ENCODE measurements at regions not wholly inside any gene's neighbourhood (a gene's known extent, or its start where the extent isn't known, plus 50 kb on each side); places are given as distances from the start of the nearest gene placed in this dataset.

DNA sequence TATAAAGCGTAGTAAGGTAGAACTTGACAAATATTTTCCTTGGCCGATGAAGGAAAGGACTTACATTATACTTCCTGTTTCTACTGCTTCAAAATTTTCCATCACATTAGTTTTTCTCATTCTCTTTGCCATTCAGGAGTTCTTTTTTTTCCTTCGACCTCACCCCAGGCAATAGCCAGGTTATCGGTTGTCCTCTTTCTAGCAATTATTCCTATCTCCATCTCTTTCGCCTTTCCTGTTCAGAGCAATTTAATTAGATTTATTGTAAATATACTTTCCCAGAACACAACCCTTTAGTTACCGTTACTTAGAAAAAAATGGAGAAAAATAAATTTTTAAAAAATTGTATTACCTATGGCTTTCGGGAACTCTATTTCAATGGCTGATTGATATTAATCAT is 205.2 kb downstream of the KCNJ2 start:
- Mint-ChIP-seq H3K4me3 (no peak overlapping the region), H3K9me3 (peaks cover 3% of the 10 kb centered on the region), H3K4me1 (peaks cover 10% of the 10 kb centered on the region), H3K27me3 (ENCODE audit: low read depth) (no peaks in the 10 kb centered on the region), H3K27ac (no peak overlapping the region), H3K36me3 (no peaks in the 10 kb centered on the region)
- no peak for DNase-seq (ENCODE audit: low spot score in 2 of 2, unreplicated experiment in 2 of 2)
- TF ChIP-seq, protein P1, sequence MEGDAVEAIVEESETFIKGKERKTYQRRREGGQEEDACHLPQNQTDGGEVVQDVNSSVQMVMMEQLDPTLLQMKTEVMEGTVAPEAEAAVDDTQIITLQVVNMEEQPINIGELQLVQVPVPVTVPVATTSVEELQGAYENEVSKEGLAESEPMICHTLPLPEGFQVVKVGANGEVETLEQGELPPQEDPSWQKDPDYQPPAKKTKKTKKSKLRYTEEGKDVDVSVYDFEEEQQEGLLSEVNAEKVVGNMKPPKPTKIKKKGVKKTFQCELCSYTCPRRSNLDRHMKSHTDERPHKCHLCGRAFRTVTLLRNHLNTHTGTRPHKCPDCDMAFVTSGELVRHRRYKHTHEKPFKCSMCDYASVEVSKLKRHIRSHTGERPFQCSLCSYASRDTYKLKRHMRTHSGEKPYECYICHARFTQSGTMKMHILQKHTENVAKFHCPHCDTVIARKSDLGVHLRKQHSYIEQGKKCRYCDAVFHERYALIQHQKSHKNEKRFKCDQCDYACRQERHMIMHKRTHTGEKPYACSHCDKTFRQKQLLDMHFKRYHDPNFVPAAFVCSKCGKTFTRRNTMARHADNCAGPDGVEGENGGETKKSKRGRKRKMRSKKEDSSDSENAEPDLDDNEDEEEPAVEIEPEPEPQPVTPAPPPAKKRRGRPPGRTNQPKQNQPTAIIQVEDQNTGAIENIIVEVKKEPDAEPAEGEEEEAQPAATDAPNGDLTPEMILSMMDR (IDR thresholded peaks at IDR 0.05; ENCODE audit: unreplicated experiment): no peak

DNA sequence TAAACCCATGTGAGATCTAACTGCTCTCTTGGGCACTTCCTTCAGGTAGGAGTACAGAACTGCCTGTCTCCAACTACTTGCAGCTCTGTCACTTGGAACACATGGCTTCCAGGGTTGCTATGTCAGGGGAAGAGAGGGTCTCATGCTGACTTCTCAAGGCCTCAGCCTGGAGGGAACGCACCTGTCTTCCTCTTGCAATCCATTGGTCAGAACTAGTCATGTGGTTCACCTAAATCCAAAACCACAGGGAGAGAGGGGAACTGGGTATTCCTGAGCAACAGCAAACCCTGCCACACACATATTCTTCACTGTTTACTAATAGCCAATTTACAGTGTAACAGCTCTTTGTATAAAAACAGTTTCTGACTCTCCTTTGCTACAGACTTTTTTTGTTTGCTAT is 206.1 kb downstream of the KCNJ2 start:
- TF ChIP-seq, protein P1 (IDR thresholded peaks at IDR 0.05; ENCODE audit: unreplicated experiment): no peak
- Mint-ChIP-seq H3K9me3 (peaks cover 3% of the 10 kb centered on the region), H3K36me3 (no peaks in the 10 kb centered on the region)

DNA sequence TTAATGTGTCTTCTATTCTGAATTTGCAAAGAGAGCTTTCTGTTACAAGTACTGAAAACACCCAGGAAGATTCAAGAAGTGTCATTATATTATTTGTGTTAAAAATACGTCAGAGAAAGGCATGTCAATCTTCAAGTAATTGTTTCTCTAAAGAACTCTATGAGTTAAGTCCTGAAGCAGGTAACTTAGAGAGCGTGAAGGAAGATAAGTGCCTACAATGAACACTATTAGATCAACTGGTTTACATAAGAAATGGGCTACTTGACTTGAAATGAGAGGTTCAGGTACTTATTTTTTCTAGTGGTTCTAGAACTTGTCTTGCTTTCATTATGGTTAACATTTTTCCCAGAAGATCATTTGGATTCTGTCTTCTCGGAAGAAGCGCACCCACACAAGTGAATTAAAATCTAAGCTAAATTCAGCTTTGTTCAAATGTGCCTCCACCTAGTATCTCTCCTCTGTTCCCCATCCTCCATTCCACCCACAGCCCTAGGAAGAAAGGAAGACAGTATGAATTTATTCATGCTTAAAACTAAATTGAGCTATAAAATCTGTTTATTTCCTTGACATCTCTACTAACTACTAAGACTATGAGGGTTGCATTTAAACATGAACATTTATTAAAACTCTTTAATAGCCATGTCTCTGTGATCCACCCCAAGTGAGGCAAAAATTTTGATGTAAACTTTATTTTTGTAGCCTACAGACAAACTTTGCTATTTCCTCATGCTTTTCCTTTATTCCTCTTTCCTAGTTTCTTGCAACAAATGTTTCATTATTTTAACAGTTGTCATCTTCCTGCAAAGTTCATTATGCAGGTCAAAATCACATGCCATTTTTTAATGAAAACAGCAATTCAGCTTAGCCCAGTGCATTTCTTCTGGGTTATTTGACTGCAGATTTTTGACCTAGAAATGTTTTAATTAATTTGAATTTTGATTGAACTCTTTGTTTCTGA is 206.8 kb downstream of the KCNJ2 start:
- Mint-ChIP-seq H3K4me3 (no peak overlapping the region), H3K9me3 (peaks cover 3% of the 10 kb centered on the region), H3K36me3 (no peaks in the 10 kb centered on the region), H3K27me3 (ENCODE audit: low read depth) (no peaks in the 10 kb centered on the region), H3K4me1 (peaks cover 10% of the 10 kb centered on the region), H3K27ac (no peak overlapping the region)
- no peak for DNase-seq (ENCODE audit: low spot score in 2 of 2, unreplicated experiment in 2 of 2)
- TF ChIP-seq, protein P1 (IDR thresholded peaks at IDR 0.05; ENCODE audit: unreplicated experiment): no peak

More for the DNA sequence above, 206.1 kb downstream of the KCNJ2 start:
- peaks cover 10% of the 10 kb centered on the region for H3K4me1 Mint-ChIP-seq
- H3K27me3 Mint-ChIP-seq (ENCODE audit: low read depth): no peaks in the 10 kb centered on the region
- H3K4me3 Mint-ChIP-seq: no peak overlapping the region
- no peak for DNase-seq (ENCODE audit: low spot score in 2 of 2, unreplicated experiment in 2 of 2)
- no peak overlapping the region for H3K27ac Mint-ChIP-seq

DNA sequence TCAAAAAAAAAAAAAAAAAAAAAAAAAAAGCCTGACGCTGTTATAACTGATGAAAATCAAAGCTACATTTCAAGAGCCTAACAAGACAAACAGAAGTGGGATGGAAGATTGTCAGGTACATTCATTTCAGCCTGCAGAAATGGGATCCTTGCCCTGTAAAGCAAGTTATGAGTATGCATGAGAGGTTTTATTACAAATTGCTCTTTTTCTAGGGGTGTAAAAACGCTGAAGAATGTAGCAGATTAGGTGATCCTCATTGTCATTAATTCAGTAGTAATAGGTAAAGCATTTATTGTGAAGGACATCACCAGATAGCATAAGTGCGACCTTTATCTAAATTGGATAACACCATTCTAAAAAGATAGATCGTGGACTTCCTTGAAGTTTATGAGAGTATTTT is 208.3 kb downstream of the KCNJ2 start:
- Mint-ChIP-seq H3K27me3 (ENCODE audit: low read depth) (no peaks in the 10 kb centered on the region), H3K4me1 (peaks cover 10% of the 10 kb centered on the region), H3K36me3 (no peaks in the 10 kb centered on the region), H3K27ac (no peak overlapping the region), H3K9me3 (peaks cover 3% of the 10 kb centered on the region), H3K4me3 (no peak overlapping the region)
- TF ChIP-seq, protein P1 (IDR thresholded peaks at IDR 0.05; ENCODE audit: unreplicated experiment): no peak
- no peak for DNase-seq (ENCODE audit: low spot score in 2 of 2, unreplicated experiment in 2 of 2)

DNA sequence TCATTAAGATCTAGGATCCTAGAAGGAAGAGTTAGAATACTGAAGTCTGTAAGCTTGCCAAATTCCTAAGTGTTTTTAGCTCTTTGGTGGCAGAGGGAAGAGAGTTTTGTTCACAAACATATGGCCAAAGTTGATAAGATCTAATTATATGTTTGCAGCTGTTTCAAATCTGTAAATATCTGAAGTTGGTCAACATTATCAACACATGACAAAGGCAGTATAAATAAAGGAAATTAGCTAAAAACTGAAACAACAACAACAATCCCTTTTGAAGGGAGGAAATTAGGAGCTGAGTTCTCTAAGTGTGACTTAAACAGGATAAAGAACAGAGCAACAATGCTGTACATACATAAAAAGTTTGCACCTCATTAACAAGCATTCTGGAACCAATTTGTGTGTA is 208.7 kb downstream of the KCNJ2 start:
- Mint-ChIP-seq H3K9me3 (peaks cover 3% of the 10 kb centered on the region), H3K4me3 (no peak overlapping the region), H3K36me3 (no peaks in the 10 kb centered on the region), H3K27ac (no peak overlapping the region), H3K27me3 (ENCODE audit: low read depth) (no peaks in the 10 kb centered on the region), H3K4me1 (peaks cover 13% of the 10 kb centered on the region)
- no peak for DNase-seq (ENCODE audit: low spot score in 2 of 2, unreplicated experiment in 2 of 2)
- TF ChIP-seq, protein P1 (IDR thresholded peaks at IDR 0.05; ENCODE audit: unreplicated experiment): no peak
